GM18858 (cell line): ENCODE measurements at regions not wholly inside any gene's neighbourhood (a gene's known extent, or its start where the extent isn't known, plus 50 kb on each side); places are given as distances from the start of the nearest gene placed in this dataset.

Experiments used
- ATAC-seq: cut with Tn5 transposase; IDR thresholded peaks from one replicate; pipeline ENCODE4 v1.9.1; 2021; ENCODE audit not compliant: unreplicated experiment

DNA sequence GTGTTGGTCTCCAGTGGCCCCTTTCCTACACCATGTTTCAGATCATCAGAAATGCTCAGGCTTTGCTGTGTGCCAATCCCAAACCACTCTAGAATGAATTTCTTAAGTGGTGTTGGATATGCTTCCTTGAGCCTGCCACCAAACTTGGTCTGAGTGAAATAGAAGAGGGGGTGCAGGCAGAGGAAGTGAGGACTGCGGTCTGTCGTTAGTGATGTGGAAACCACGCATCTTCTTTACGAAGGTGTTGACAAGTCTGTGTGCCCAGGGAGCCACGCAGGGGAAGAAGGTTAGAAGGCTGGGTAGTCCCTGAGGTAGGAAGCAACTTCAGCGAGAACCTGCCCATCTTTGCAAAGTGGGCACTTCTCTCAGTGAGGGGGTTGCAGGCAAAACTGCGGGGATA is 187.4 kb upstream of the NAV2 start:
- no peak for ATAC-seq

DNA sequence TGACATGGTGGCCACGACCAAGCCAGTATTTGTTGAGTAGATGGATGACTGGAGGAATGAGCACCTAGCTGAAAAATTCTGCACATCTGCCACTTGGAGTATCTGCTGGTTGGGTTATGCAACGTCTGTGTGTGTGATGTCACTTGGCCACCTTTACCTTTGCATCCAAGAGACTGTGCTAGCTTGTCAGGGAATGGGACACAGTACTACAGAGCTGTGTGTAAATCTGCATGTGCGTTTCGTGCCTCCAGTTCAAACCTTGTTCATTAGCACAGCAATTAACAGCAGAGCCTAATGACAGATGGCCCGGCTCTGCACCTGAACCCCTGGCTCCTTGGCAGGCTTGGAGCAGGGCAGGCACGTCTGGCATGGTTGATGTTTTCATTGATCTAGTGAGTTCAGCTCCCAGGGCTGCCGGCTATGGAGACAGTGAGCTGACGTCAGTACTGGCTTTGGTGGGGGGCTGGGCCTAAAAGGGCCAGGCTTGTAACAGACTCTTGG is 188.4 kb upstream of the NAV2 start:
- no peak for ATAC-seq

DNA sequence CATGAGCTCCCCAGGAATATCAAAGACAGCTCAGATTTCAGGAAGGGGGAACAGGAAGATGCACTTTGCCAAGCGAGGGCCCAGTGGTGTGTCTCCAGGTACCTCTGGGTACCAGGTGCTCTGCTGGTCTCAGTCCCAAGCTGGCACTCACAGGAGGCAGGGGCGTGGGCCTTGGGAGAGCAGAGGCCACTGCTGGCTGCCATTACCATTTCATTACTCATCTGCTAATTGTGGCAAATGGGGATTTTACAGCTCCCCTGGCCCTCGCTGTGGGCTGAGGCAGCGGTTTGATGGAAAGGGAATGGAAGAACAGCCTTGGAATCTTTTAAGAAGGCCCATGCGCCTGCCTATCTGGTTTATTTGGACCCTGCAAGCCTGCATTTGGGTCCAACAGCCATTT is 192.0 kb upstream of the NAV2 start:
- ATAC-seq, result no peak

DNA sequence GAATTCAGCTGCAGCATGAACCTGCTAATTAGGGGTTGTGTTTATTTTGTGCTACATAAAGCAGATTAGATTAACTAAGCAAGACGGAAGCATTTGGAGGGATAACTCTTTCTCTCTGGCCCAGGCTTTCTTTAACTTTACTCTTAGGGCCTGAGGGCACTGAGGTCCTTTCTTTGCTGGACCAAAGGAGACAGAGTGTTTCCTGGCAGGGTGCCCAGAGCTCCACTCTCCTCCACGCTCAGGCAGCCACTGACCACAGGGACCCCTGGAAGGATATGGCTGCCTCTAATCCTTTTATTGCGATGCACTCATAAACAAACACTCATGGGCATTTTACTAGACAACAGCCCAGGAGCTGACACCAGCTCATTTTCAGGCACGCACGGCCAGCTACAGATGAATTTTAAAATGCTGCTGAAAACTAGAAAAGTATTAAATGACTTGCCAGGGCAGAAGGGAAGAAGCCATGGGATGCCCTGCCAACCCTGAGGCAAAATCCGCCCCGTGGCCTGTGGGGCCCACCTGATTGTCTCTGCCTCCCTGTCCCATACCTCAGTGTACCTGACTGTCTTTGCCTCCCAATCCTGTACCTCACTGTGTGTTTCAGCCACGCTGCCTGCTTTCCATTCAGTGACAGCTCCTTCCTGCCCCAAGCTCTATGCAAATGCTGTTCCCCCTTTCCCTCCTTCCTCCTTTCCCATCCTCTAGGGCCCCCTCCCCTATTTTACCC is 192.6 kb upstream of the NAV2 start:
- no peak for ATAC-seq

DNA sequence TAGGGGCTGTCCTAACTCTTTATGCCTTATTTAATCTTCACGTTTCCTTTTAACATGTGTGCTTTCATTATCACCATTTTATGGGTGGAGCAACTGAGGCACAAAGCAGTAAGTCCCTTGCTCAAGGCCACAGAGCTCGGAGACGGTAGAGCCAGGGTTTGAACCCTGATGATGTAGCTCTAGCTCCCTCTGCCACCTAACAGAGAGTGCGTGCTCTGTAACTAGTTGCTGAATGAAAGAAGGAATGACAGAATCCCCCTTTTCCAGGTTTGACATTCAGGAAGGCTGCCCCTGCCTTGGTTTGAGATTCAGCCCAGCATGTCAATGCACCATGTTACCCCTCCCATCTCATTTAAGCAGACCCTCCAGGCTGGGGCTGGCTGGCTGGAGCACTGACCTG is 193.3 kb upstream of the NAV2 start:
- ATAC-seq, result no peak

DNA sequence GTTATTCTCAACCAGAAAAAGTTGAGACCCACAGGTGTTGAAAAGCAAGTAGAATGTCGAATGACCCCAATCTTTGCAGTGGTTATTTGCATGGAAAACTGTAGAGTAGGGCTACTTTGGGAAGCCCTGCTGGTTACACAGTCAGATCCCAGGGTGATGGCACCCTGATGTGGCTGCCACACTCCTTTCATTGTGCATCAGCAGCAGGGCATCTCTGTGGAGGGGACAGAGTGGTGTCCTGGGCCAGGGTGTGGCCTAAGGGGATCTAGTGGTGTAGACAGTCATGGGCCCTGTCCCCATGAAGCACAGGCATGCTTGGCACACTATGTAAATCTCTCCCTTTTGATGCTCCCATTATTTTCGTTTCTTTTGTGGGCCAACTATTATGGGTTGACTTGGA is 199.4 kb upstream of the NAV2 start:
- no peak for ATAC-seq

DNA sequence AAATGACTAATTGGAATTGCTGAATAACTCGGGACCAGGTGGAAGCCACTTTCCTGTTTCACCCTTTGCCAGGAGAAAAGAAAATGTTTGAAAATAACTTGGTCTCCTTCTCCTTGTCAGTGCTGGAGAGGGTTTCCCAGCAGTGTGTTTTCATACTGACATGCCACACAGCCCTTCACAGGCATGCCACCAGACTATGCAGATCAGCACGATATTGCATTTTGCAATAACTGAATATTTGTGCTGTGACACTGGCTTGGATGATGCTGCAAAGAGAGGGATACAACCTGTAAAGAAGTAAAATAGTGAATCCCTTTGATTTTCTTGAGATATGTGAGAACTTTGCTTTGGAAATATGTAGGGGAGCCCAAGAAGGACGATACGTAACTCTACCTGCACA is 200.0 kb upstream of the NAV2 start:
- ATAC-seq, result no peak

DNA sequence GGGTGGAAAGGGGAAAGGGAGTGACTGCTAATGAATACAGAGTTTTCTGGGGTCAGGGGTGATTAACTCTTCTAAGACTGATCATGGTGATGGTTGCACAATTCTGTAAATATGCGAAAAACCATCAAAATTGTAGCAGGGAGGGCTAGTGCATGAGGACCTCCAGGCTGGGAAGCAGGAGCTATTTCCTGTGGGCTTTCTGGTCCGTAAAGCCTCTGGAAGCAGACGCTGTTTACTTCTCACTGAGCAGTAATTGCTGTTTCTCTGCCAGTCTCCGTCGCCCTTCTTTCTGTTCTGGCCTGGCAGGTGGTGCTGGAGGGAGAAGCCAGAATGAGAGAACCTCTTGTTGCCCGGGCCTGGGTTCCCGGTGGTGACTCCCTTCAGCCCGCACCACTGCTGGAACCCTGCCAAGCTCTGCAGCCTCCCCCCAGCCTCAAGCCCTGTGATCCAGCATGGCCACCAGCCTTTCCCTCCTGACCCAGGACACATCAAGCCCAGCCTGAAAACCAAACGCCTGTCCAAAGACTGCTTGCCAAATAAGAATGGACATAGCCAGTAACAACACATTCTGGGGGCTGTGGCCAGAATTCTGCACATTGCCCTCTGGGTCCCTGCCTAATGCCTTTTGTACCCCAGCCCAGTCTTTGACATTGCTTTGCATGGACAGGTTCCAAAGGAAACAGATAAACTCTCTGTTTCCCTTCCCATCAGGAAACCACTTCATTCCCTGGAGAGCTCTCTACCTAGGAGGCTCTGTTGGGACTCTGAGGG is 201.0 kb upstream of the NAV2 start:
- ATAC-seq, result no peak

DNA sequence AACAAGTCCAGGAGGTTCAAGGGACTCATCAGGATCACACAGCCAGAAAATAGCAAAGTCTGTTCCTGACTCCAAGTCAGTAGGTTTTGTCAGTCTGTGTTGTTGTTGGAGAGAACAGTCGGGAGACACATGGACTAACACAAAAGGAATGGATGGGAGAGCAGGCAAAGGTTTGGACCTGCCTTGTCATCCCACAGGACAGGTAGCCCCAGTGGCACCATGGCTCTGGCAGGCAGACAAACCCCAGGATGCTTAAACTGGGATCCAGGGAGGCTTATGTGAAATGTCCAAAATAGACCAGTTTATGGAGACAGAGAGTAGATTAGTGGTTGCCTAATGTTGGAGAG is 201.6 kb upstream of the NAV2 start:
- no peak for ATAC-seq

DNA sequence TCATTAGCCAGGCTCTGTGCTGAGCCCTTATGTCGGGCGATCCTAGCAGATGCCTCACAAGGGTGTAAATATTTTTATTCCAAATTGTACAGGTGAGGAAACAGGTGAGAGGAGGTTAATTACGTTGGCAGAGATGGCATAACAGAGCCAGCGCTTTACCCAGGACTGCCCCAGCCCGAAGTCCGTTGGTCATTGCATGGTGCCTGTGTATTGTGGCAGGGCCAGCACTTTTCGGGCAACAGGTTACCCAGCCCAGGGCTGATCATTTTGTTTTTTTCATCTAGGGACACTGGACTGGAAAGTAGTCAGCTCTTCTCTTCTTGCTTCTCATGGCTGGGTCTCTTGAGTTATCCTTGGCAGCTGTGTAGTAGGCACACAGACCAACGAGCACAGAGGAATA is 202.2 kb upstream of the NAV2 start:
- ATAC-seq, result no peak

DNA sequence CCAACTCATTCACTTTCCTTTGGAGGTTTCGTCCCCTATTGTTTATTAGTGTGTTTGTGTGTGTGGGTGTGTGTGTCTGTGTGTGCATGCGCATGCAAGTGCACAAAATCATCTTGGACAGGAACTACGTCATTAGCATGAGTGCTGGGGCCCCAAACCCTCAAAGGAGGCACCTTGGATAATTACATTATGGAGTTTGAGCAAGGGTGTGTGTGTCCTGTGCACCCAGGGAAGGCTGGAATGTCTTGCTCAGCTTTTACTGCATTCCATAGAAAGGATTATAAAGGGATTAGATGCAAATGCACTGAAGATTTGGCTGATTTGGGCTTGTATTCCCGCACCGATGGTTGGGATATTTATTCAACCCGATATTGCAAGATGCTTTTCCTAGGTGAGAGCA is 203.4 kb upstream of the NAV2 start:
- no peak for ATAC-seq

DNA sequence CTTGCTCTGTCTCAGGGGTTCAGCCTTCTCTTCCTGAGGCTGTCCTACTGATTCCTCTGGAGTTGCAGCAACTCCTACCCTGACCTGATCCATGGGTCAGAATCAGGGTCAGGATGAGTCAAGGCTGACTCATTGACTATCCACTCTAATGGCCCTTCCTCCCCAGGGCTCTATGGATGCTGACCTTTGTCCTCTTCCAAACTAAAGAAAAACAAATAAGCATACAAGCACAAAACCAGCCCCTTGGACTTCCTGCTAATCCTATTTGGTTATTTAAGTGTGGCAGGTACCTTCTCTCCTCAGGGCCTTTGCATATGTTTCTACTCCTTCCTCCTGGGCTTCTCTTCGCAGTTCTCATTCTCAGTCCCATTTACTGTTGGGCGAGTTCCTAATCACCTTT is 204.5 kb upstream of the NAV2 start:
- no peak for ATAC-seq

DNA sequence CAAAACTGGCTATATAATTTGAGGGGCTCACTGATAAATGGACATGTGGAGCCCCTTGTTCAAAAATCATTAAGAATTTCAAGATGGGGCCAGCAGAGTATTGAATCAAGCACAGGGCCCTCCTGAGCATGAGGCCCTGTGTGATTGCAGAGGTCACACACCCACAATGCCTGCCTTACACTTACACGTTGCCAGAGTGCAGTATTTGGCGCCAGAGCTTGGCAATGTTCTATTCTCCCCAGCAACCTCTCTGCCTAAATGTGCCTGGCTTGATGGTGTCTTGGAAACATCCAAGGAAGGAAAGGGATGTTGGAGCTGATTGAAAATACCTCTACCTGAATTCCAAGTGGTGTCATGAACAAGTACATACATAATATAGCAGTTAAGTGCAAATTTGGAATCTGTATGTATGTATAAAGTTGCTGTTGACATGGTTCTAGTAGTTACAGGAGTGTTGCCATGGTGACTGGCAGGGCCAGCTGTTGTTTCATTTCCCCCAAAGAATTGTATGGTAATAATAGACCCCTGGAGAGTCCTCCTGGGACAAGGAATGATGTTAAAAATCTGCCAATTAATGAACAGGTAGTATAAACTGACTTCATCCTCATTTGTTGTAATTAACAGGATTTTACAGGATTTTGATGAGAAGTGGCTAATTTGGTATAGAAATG is 205.7 kb upstream of the NAV2 start:
- no peak for ATAC-seq

DNA sequence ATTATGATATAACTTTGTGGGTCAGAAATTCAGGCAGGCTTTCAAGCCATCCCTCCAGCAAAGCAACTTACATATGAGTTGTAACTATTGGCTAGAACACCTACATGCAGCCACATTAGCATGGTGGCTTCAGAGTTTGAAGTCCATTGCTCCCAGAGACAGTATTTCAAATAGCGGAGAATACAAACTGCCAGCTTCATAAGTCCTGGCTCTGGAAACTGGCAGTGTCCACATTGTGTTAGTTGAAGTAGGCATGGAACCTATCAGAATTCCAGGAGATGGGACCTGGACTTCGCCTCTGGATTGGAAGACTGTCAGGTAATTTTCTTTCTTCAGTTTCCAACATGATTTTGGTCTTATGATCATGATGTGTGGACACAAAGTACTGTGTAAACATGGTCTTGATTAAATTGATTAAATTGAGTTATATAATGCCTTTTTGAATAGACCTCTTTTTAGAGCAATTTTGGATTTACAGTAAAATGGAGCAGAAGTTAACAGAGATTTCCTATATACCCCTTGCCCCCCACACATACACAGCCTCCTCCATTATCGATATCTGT is 209.9 kb upstream of the NAV2 start:
- no peak for ATAC-seq

DNA sequence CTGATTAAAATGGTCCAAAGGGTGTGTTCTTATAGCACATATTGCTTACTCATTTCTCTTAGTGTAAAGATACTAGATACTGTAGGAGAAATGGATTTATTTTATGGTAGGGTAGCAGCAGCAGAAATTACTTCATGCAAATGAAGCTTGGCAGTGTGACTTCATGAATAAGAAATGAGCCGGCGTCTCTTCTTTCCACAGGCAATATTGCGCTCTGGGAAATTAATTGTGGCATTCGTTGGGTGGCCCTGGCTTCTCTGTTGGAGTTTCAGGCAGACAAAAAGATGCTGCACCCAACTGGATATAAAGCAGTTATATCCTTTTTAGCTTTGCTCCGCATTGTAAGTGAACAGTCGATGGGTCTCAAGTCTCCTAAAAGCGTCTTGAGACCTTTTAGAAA is 211.0 kb upstream of the NAV2 start:
- no peak for ATAC-seq

DNA sequence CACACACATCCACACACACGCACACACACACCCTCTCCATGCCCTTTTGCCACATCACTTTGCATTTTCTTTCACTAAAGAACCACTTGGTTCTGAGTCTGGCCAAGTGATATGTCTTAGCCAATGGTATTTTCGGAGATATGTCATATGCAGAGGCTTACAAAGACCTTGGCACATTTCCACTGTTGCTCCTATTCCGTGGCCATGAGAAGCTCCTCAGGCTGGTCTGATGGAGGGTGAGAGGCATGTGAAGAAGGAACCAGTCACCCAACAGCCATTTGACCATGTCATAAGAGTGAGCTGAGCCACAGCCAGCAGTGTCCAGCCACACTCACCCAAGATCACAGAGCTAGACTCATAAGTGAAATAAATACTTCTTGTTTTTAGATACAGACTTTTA is 212.6 kb upstream of the NAV2 start:
- no peak for ATAC-seq

DNA sequence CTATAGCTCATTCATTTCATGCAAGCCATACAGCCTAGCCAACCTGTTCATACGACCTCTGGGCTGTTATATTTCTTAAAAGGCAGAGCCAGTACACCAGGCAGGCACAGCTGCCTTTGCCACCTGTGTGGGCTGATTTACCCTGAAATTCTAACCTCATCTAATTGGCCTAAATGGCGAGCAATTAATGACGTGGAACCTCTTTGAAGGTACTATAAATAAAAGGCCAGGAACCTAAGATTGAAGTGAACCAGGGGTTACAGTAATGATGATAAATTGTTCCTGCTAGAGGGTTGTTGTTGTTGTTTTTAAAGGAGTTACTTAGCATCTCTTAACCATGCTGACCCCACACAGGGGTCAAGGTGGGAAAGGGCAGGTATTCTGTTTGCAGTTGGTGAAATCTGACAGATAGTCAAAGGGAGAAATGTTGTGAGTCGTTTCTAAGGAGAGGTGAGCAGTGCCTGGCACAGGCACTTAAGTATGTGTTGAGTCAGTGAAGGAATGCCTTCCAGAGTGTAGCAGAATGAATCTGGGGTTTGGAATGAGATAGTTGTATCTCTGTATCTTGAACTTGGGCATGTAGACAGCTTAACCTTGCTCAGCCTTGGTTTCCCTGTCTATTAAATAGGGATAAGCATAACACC is 213.5 kb upstream of the NAV2 start:
- no peak for ATAC-seq

DNA sequence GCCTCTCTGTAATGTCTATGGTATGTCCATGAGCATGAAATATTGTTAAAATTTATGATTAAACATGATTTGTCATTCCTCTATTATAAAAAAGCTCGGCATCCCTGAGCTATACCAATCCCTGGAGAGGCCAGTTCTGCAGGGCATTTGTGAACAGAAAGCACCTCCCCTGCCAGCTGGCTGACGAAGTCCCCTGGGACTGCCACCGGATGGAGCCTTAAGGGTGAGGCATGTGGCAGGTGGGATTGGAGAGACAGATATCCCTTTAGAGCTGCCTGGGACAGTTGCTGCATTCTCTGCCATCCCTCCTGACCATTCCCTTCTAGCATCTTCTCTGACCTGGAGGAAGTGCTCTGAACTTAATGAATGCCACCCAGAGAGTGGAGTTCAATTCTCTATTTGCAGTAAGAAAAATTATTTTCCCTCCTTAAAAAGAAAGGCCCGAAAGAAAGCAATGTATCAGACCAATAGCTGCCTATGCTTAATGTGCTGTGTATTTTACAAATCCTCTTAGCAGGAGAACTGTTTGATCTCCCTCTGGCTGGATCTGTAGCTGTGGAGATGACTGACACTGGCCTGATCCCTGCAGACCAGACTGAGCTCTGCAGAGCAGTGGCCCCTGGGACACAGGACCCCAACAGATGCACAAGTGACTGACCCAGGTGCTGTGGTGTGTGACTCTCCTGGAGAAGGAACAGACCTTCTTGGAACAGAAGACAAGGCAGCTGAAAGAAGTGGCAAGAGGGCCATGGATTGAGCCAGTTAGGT is 219.0 kb upstream of the NAV2 start:
- no peak for ATAC-seq

DNA sequence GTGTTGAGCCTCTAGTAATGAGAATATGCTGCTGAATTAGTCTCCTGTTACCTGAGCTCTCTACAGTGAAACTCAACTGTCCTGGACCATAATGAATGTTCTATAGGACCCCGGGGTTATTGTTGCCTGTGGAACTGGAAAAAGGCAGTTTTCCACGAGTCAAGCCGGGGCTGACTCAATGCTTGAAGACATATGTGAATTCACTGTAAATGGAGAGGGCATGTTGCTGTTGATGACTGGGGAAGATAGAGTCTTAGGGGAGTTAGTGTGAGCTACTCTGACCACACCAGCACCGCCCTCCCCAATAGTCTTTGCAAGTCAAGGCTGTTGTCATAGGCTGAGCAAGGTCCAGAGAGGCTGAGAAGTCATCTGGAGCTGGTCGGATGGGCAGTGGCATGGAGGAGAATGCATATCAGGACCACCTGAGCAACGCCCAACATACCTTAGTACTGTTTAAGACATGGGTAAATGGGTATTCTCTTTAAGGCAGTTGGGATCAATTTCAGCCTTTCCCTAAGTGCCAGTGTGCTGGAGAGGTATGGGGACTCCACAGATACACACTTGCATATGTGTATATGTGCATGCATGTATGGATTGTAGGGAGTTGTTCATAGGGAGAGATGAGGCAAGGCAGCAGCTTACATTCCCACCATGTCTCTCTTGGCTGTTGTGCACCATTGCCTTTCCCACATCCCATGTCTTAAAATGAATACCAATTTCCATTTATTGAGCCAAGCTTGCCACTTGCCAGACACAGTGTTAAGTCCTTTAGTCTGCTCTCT is 230.1 kb upstream of the NAV2 start:
- ATAC-seq, result no peak

DNA sequence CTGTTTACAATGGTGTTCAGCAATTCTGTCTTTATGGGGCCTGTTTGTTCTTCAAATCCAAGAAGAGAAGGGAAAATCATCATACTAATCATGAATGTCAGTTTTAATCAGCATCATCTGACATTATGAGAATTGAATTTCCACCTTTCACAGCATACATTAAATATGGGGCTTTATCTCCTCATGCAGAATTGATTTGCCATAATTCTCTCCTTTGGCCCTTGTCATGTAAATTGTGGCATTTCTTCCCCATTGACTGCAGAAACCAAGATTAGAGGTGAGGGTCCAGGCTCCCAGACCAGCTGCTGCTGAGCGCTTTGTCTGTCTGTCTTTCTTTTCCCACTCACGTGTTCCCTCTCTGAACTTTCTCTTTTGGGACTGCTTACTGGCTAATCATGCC is 232.1 kb upstream of the NAV2 start:
- no peak for ATAC-seq
